ENCODE measurements at regions not wholly inside any gene's neighbourhood (a gene's known extent, or its start where the extent isn't known, plus 50 kb on each side); places are given as distances from the start of the nearest gene placed in this dataset.

- H3K36me3 Mint-ChIP-seq = no peaks in the 10 kb centered on the region
- H3K9me3 ChIP-seq (replicated peaks in 1 of 2; ENCODE audit: control insufficient read depth in 1 of 2, insufficient read depth in 1 of 2, low read length in 2 of 2) = no peaks in the 10 kb centered on the region
- H3K4me2 ChIP-seq (replicated peaks; ENCODE audit: extremely low read depth, low read length, poor library complexity, severe bottlenecking) = no peak overlapping the region
- H3K36me3 ChIP-seq (replicated peaks in 1 of 2; ENCODE audit: control insufficient read depth in 1 of 2, insufficient read depth in 2 of 2, low read length in 2 of 2) = no peaks in the 10 kb centered on the region
- H3K79me2 ChIP-seq (ENCODE audit: insufficient read depth, low read length) = no peaks in the 10 kb centered on the region
- H4K20me1 ChIP-seq (ENCODE audit: insufficient read depth, low read length) = no peaks in the 10 kb centered on the region
- no peaks in the 10 kb centered on the region for H3K27me3 ChIP-seq (ENCODE audit: control insufficient read depth in 2 of 2, insufficient read depth in 2 of 2, low read length in 2 of 2)
- intact Hi-C loops (cut with micrococcal nuclease) = no loop called here
- no peak overlapping the region for H3K4me3 ChIP-seq (replicated peaks in 1 of 3; ENCODE audit: low read depth in 2 of 3, low read length in 3 of 3)
- DNase-seq = no peak
- H3K27me3 Mint-ChIP-seq (ENCODE audit: low read depth in 3 of 3) = peaks cover 0 to 2% (median 2%) of the 10 kb centered on the region in 3 donors
- peaks cover 0 to 3% (median 0%) of the 10 kb centered on the region in 7 donors for H3K9me3 Mint-ChIP-seq
- no peak for TF ChIP-seq CTCF (IDR thresholded peaks at IDR 0.05)
- no peaks in the 10 kb centered on the region for H3K4me1 Mint-ChIP-seq
- H3K27ac ChIP-seq (ENCODE audit: low read depth in 1 of 2, low read length in 2 of 2) = no peak overlapping the region
- H3K4me1 ChIP-seq (ENCODE audit: control insufficient read depth in 1 of 2, insufficient read depth in 2 of 2, low read length in 2 of 2) = no peaks in the 10 kb centered on the region
- H2AFZ ChIP-seq (ENCODE audit: insufficient read depth, low read depth, low read length, poor library complexity, severe bottlenecking) = no peak overlapping the region
- 33% methylated on average over 3 of the region's 6 CpGs for WGBS (ENCODE audit: insufficient coverage)
- no peak overlapping the region for H3K4me3 Mint-ChIP-seq
- no peak overlapping the region for H3K9ac ChIP-seq (ENCODE audit: insufficient read depth, low read length, poor library complexity, severe bottlenecking)
- no peak overlapping the region for H3K27ac Mint-ChIP-seq
Observed at GRCh38 chr1:57736940-57737339, 313.1 kb upstream of the DAB1 start.

- H3K27ac ChIP-seq (ENCODE audit: low read depth in 1 of 2, low read length in 2 of 2) = no peak overlapping the region
Observed at GRCh38 chr1:57729181-57729580, 305.3 kb upstream of the DAB1 start.

More at GRCh38 chr1:57729181-57729580, 305.3 kb upstream of the DAB1 start:
- Mint-ChIP-seq H3K36me3 (no peaks in the 10 kb centered on the region), H3K27me3 (ENCODE audit: low read depth in 3 of 3) (peaks cover 0 to 2% (median 2%) of the 10 kb centered on the region in 3 donors), H3K27ac (no peak overlapping the region), H3K9me3 (peaks cover 0 to 3% (median 0%) of the 10 kb centered on the region in 7 donors), H3K4me3 (no peak overlapping the region), H3K4me1 (no peaks in the 10 kb centered on the region)
- H3K4me1 ChIP-seq (ENCODE audit: control insufficient read depth in 1 of 2, insufficient read depth in 2 of 2, low read length in 2 of 2) = no peaks in the 10 kb centered on the region
- H3K27me3 ChIP-seq (ENCODE audit: control insufficient read depth in 2 of 2, insufficient read depth in 2 of 2, low read length in 2 of 2) = no peaks in the 10 kb centered on the region
- H3K9ac ChIP-seq (ENCODE audit: insufficient read depth, low read length, poor library complexity, severe bottlenecking) = no peak overlapping the region
- DNase-seq = no peak
- no peak overlapping the region for H3K4me3 ChIP-seq (replicated peaks in 1 of 3; ENCODE audit: low read depth in 2 of 3, low read length in 3 of 3)
- peaks cover 0 to 2% of the 10 kb centered on the region in 2 donors for H3K9me3 ChIP-seq (replicated peaks in 1 of 2; ENCODE audit: control insufficient read depth in 1 of 2, insufficient read depth in 1 of 2, low read length in 2 of 2)
- 93% methylated on average over 3 of the region's 7 CpGs for WGBS (ENCODE audit: insufficient coverage)
- intact Hi-C loops (cut with micrococcal nuclease) = no loop called here
- H3K79me2 ChIP-seq (ENCODE audit: insufficient read depth, low read length) = no peaks in the 10 kb centered on the region
- H4K20me1 ChIP-seq (ENCODE audit: insufficient read depth, low read length) = no peaks in the 10 kb centered on the region
- TF ChIP-seq CTCF (IDR thresholded peaks at IDR 0.05) = no peak
- H2AFZ ChIP-seq (ENCODE audit: insufficient read depth, low read depth, low read length, poor library complexity, severe bottlenecking) = no peak overlapping the region
- no peaks in the 10 kb centered on the region for H3K36me3 ChIP-seq (replicated peaks in 1 of 2; ENCODE audit: control insufficient read depth in 1 of 2, insufficient read depth in 2 of 2, low read length in 2 of 2)
- H3K4me2 ChIP-seq (replicated peaks; ENCODE audit: extremely low read depth, low read length, poor library complexity, severe bottlenecking) = no peak overlapping the region
